ENCODE measurements at regions not wholly inside any gene's neighbourhood (a gene's known extent, or its start where the extent isn't known, plus 50 kb on each side); places are given as distances from the start of the nearest gene placed in this dataset.

DNA sequence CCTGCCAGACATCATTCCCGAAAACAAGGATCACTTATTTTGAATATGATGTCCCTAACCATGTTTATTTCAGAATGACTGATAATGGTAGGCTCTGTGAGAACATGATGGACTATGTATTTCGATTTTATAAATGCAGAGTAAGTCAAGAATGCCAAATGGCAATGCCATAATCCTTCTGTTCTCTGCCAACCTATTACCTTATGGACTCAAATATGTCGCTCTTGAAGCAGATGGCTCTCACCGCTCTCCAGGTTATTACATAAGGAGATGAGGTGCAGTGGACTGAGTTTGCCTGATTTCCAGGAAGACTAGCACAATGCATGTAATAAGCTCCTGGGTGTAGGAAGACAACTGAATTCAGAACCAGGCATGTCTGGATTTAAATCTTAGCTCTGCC, 227.2 kb downstream of the BTG1 start:
- DNase-seq = no peak

DNA sequence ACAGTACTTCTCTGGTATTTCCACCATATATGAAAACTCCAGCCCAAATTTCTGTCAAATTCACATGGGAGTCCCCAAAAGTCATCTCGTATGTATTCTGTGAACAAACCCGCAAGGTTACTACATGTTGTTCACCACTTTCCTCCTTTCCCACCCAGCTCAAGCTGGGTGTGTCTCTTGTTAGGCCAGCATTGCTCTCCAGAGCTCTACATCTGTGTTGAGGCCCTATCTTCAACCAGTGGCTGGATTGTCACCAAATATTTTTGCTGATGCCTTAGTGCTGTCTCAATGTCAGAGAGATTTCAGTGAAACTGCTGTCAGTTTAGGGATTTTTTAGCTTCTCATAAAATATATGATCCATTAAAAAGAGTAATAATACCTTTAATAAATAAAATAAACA, 230.9 kb downstream of the BTG1 start:
- DNase-seq = no peak

DNA sequence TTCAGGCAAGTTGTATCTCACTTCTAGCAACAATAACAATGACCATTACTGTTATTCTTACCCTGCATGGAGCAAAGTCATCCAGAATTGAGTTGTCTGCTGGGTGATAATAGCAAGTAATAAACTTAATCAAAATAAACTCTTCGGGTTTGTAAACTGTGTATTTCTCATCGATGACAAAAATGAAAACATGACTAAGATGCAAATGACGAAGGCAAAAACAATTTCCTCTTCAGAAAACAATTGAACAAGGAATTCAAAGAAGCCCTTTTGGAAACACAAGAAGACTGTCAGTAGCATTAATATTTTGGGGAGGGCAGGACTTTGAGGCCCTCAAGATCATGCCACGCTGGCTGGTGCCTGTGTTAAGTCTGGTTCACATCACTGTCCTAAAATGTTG, 232.0 kb downstream of the BTG1 start:
- no peak for DNase-seq

DNA sequence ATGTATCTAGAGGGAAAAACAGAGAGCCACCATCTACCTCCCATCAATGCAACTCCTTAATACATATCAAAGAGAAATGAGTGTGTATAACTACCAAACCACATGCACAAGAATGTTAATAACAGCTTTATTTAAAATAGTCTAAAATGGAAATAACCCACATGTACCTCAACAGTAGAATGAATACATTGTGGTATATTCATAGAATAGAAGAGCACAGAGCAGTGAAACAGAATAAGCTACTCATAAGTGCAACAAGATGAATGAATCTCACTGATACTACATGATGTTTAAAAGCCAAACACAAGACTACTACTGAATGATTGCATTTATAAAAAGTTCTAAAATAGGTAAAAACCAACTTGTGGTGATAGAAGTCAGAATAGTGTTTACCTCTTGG, 232.5 kb downstream of the BTG1 start:
- DNase-seq = no peak

DNA sequence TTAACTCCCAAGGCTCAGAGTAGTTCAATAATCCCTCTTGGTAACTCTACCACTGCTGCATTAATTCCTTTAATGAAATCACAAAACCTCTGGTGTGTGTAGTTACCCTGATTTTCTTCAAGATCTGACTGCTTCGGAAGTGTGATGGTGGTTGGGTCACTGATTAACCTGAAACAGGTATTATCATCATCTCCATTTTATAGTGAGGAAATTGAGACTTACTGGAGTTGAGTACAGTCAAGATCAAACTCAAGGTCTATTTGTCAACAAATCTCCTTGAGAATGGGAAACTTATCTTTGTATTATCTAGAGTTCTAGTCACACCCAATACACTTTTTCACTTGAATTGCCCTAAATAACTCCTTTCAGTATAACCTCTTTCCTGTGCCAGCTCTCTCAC, 233.5 kb downstream of the BTG1 start:
- no peak for DNase-seq

DNA sequence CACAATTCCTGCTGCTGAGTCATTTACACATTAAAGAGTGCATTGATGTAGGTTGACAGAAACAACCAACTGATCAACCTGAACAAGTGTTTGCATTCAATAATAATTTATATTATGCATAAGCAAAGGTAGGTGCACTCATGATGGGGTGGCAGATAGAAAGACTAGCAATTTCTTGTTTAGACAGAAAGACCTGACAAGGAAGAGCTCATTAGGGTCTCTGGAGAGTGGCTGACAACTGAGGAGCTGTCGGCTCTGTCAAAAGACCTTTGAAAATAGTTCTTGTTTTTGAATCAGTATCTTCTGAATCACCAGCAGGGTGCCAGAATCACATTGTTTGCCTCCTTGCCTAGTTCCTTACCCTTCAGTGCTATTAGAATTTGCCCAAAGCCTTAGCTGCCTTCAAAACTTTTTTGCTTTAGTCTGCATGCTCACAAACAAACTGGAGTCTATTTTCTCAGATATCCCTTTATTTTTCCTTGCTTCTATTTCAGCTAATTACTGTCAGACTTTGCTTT, 234.7 kb downstream of the BTG1 start:
- DNase-seq = no peak

DNA sequence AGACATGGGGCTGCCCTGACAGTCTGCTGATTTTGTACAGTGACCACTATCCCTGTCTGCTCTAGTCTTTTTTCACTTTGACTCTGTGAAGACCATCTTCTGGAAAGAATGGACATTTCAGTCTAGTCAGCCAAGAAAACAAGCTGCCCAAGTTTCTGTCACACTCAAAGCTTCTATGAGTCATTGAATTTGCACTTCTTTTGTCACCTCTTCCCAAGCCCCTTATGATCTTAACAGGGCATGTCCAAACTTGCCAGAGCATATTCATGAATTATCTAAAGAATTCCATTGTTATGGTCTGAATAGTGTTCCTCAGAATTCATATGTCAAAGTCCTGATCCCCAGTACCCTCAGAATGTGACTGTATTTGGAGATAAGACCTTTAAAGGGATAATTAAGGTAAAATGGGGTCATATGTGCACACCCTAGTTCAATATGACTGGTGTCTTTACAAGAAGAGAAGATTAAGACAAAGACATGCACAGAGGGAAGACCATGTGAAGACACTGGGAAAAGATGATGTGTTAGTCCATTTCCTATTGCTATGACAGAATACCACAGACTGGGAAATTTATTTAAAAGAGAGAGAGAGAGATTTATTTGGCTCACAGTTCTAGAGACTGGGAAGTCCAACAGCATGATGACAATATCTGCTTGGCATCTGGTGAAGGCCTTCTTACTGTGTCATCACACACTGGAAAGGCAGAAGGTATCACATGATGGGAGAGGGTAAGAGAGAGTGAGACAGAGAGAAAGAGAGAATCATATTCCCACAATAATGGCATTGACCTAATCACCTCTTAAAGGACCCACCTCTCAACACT, 242.6 kb downstream of the BTG1 start:
- DNase-seq = no peak

DNA sequence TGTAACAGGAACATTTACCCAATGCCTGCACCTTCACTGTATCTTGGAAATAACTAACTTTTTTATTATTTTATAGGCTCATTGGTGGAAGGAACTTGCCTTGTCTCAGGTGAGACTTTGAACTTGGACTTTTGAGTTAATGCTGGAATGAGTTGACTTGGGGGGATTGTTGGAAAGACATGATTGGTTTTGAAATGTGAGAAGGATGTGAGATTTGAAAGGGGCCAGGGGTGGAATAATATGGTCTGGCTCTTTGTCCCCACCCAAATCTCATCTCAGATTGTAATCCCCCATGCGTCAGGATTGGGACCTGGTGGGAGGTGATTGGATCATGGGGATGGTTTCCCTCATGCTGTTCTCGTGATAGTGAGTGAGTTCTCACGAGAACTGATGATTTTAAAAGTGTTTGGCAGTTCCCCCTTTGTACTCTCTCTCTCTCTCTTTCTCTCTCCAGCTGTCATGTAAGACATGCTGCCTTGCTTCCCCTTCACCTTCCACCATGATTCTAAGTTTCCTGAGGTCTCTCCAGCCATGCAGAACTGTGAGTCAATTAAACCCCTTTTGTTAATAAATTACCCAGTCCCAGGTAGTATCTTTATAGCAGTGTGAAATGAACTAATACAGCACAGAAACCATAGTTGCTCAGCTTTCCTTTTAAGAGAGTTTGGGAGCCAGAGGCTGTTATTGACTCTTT, 244.1 kb downstream of the BTG1 start:
- no peak for DNase-seq

DNA sequence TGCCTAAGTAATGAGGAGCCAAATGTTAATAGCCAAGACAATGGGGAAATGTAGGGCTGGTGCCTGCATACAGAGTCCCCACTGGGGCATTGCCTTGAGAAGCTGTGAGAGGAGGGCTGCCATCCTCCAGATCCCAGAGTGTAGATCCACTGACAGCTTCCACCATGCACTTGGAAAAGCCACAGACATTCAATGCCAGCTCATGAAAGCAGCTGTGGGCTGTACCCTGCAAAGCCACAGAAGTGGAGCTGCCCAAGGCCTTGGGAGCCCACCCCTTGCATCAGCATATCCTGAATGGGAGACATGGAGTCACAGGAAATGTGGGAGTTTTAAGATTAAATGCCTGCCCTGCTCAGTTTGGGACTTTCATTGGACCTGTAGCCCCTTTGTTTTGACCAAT, 244.7 kb downstream of the BTG1 start:
- DNase-seq = no peak

DNA sequence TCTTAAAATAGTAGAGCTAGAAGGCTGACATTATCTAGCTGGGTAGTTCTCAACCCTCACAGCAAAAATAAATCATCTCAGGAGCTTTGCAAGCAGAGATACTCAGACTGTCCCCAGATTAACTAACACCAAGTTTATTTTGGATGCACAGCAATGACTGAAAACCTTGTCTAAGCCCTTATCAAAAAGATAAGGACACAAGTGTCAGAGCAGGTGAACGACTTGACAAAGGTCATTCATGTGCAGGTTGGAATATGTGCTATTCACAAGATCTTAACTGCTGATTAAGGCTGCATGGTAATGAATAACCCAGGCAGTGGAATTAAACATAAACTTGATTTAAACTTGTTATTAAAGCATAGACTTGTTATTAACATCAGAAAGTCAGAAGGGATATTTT, 246.6 kb downstream of the BTG1 start:
- no peak for DNase-seq

DNA sequence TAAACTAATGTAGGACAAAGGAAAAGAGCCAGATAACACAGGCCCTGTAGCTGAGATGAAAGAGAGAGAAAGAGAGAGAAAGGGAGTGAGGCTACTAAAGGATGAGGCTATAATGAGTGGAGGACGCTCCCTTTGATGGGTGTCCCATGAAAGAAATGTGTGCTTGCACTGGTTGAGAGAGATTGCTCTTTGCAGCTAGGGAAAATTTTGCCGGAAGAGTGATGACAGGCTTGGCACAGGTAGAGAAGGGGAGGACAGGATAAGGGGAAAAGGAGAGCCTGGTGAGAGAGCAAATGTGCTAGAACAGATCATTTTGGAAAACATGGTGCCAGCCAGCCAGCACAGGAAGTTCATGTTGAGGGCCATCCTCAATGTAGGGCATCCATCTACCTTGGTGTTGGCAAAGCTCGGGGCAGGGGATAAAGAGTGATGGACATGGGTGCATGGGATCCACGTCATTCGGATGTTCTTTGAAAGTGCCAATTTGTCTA, 248.6 kb downstream of the BTG1 start:
- DNase-seq = no peak

DNA sequence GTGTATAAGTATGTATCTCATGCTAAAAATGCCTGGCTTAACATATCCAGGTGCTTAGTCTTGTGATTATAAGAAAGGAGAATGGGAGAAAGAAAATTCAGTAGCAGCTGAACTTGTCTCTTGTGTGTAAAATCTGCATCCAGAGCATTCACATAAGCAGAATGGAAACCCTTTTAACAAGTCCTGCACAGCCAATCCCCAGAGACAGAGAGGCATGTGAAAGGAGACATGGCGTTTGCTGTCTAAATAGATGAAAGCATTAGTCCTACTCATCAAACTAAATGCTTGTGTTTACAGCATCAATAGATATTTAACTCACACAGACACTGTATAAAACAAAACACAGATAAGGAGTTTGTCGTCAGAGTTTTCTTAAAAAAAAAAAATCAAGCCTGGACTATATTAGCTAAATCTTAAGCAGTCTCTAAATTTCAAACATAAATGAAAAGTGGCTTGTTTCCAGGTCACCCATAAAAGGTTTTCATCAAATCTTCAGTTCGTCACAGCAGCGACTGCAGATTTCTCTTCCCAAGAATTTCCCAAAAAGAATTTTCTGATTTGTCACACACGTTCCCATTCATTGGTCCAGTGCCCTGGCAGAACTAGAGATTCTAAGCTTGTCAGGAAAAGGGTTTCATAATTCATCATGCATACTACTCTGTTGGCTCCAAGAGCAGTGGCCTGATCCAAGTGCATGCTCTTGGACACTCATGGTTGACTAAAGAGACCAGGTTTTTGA, 249.2 kb downstream of the BTG1 start:
- DNase-seq = no peak

DNA sequence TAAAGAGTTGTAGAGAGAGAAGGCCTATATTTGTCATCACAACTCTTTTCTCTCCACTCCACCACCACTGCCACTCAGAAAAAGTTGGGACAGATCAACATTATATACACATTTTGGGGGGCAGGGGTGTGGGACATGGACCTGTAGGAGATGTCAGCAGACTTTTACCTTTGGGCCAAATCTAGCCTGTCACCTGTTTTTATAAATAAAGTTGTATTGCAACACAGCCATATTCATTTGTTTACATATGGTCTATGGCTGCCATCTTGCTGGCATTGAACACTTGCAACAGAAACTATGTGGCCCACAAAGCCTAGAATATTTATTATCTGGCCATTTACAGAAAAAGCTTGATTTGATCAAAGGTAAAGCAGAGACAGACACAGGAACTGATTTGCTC, 250.7 kb downstream of the BTG1 start:
- no peak for DNase-seq

DNA sequence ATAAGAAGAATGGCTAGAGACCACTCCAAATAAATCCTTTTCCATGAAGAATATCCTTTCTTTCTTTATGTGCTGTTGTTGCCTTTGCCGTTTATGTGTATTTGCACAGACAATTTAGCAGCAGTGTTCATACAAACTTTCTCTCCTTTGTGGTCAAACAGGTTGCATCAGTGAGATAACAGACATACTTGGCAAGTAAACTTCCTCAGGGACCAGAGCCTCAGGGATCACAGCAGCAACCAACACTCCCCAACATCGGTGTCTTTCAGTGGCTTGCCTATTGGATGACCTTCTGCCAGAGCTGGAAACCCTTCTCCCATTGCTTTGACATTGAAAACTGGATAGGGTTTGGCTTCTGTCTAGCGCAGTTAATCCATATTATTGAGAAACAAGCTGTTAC, 252.2 kb downstream of the BTG1 start:
- no peak for DNase-seq

DNA sequence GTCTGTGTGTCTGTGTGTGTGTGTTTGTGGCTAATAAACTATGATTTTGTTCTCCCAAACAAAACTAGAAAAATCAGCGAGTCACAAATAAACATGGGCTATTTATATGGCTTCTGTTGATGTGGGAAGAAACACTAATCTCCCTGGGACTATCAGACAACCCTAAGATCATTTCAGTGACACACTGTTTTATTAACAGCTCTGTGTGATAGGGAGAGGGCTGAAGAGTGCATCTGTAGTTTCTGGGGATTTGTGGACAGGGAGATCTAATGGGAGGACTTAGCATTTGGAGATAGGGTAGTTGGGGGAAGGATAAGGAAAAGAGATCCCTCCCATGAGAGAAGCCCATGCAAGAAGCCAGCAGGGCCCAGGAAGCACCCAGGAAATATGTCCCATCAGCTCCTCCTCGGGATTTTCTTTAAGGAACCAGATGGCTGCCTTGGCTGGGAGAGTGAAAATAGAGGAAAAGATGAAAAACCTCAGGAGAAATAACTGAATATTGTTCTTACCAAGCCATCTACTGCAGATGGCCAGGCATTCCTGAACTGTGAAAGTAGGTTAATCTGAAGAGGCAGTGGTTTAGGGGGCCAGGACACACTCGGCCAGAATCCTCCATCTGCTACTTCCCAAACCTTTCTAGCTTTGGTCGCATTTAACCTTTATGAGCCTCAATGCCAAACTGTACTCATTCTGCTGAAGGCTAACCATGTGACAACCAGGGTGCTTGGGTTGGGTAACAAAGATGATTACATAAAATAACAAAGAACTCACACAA, 253.4 kb downstream of the BTG1 start:
- no peak for DNase-seq

DNA sequence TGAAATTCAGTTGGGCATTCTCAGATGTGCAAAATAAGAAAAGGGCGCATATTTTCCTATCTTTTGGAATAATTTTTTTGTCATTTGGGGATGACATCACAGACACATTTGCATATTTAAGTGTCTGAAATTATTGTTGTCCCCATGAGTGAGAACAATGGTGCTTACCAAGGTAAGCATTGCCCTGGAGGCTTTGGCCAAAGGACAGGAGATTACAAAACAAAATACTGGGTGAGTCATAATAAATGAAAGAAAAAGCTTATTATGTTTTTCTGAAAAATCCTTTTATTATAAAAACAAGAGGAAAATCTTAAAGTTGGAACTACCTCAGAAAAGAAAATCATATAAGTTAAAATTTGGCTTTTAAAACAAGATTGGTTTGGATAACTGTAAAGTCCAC, 254.9 kb downstream of the BTG1 start:
- DNase-seq = no peak

DNA sequence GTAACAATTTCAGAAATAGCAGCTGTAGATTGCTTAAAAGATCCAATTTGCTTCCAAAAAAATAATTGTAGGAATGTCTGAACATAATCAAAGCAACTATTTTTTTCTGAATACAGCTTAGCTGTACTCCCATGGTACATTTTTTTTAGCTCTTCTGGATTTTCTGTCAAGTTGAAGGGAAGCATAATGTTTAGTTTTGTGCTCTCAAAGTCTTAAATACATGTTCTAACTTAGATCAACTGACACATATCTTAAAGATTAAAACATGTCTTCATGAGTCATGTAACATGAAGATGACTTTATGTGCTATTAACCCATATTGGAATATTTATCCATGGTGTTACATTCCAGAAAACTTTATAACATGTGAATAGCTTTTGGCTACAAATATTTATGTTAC, 255.7 kb downstream of the BTG1 start:
- DNase-seq = no peak

DNA sequence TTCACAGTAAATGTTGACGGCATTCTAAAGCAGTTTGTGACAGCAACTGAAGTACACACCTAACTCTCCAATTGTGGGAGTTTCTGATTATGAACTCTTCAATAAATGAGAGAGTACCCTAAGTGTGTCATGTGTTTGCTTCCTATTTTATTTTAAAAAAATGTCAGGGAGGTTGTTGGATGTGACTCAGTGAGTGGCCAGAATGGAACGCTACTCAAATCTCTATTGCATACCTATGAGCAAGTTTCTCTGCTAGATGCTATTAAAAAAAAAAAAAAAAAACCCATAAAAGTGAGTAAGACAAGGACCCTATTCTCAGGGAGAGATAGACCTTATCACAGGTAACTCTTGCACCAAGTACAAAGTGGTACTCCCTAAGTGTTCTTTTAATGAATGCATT, 256.6 kb downstream of the BTG1 start:
- no peak for DNase-seq

DNA sequence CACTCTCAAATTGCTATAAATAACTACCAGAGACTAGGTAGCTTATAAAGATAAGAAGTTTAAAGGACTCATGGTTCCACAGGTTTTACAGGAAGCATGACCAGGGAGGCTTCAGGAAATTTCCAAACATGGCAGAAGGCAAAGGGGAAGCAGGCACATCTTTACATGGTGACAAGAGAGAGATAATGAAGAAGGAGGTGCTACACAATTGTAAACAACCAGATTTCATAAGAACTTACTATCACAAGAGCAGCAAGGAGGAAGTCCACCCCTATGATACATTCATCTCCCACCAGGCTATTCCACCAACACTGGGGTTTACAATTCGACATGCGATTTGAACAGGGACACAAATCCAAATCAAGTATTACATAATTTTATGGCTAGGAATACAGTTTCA, 257.7 kb downstream of the BTG1 start:
- DNase-seq = no peak

DNA sequence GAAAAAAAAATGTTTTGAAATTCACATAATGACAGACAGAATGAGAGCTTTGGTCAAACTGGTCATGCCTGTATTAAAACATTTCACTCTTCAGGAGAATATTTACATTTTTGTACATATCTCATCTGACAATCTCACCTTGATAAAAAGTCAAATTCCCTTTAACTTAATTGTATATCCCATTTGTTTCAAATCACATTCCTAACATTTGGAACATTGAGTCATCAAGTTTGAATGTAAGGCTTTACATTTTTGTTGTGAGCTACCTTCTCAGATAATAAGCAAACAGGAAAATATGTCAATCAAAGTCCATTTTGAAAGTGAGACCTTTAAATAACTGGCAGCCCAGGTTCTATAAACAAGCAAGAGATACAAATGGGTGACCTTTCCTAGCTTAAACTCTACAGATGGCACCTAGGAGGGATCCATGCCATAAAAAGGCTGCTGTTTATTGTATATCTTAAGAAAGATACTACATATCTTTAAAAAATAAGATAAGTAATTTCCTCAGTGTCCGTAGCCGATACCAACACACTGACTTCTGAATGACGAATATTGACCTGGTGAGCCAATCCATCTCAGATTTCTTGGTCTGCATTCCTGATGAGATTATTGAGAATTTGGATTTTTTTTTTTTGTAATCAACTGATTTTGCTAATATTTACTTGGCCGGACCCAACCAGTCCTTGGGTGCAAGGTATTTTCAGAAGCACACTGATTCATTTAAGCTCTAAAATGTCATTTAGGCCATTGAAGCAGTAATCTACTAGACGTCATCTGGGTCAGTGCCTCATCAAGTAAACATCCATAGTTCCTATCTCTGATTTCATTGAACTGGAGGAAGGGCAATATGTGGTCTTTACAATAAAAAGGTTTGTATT, 259.6 kb downstream of the BTG1 start:
- no peak for DNase-seq

DNA sequence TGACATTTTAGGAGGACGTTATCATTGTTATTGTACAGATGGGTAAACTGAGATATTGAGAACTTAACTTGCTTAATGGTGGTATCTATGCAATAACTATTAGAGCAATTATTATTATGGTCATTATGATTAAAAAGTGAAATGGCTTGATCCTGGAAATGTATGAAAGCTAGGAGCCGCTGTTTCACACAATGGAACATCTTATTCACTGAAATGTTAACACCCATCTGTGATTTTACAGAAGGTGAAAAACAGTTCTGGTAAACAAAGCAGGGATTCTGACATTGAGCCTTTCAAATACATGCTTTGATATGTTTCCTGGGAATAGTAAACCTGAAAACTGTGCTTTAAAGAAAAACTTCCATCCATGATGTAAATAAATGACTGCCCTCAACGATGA, 261.4 kb downstream of the BTG1 start:
- DNase-seq = no peak

DNA sequence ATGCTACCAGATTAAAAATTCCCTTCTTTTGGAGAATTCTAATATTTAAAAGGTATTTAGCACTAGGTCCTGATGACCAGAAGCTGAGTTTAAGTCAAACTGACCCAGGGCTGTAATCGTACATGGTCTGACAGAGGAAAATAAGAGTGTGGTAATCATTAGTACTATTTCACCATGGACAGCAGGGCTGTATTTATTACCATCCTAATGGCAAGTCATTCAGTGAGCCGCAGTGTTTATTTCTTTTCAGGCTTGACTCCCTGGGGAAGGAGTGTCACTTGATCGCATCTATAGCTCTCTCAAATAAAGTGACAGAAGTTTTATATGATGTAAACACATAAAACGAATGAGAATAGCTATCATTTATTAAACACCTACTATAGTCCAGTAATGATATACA, 261.8 kb downstream of the BTG1 start:
- DNase-seq = no peak
